ENCODE measurements at regions not wholly inside any gene's neighbourhood (a gene's known extent, or its start where the extent isn't known, plus 50 kb on each side); places are given as distances from the start of the nearest gene placed in this dataset.

- no peak for TF ChIP-seq CTCF (IDR thresholded peaks at IDR 0.05)
- TF ChIP-seq POLR2A (IDR thresholded peaks at IDR 0.05) = no peak
These were observed 372.9 kb upstream of the RBMY1B start for GRCh38 chrY:21138056-21138758.

GRCh38 chrY:21146331-21146730 is 364.8 kb upstream of the RBMY1B start:
- Histone ChIP-seq H3K27me3 (no peaks in the 10 kb centered on the region), H3K4me3 (no peak overlapping the region), H3K4me1 (no peaks in the 10 kb centered on the region), H3K27ac (no peak overlapping the region), H3K9me3 (no peaks in the 10 kb centered on the region), H3K36me3 (no peaks in the 10 kb centered on the region)
- TF ChIP-seq POLR2A (IDR thresholded peaks at IDR 0.05) (no peak), CTCF (IDR thresholded peaks at IDR 0.05) (no peak)
- no peak for DNase-seq

More at GRCh38 chrY:21138056-21138758, 372.9 kb upstream of the RBMY1B start:
- Histone ChIP-seq H3K9me3 (no peaks in the 10 kb centered on the region), H3K36me3 (no peaks in the 10 kb centered on the region), H3K27me3 (no peaks in the 10 kb centered on the region), H3K4me3 (no peak overlapping the region), H3K4me1 (no peaks in the 10 kb centered on the region), H3K27ac (no peak overlapping the region)
- DNase-seq = no peak

- H3K27me3 ChIP-seq = no peaks in the 10 kb centered on the region
- TF ChIP-seq POLR2A (IDR thresholded peaks at IDR 0.05) (no peak), CTCF (IDR thresholded peaks at IDR 0.05) (no peak)
These were observed 361.2 kb upstream of the RBMY1B start for GRCh38 chrY:21149971-21150370.

GRCh38 chrY:21169821-21170220 is 341.3 kb upstream of the RBMY1B start:
- DNase-seq = no peak
- Histone ChIP-seq H3K27me3 (no peaks in the 10 kb centered on the region), H3K4me3 (no peak overlapping the region), H3K36me3 (no peaks in the 10 kb centered on the region), H3K9me3 (no peaks in the 10 kb centered on the region), H3K27ac (no peak overlapping the region), H3K4me1 (peaks cover 0 to 4% (median 0%) of the 10 kb centered on the region in 4 donors)
- TF ChIP-seq CTCF (IDR thresholded peaks at IDR 0.05) = no peak
- no peak for TF ChIP-seq POLR2A (IDR thresholded peaks at IDR 0.05)

More at GRCh38 chrY:21149971-21150370, 361.2 kb upstream of the RBMY1B start:
- H3K36me3 ChIP-seq = no peaks in the 10 kb centered on the region
- H3K9me3 ChIP-seq = no peaks in the 10 kb centered on the region
- H3K27ac ChIP-seq = no peak overlapping the region
- no peak overlapping the region for H3K4me3 ChIP-seq
- no peaks in the 10 kb centered on the region for H3K4me1 ChIP-seq
- no peak for DNase-seq

GRCh38 chrY:21174697-21175463 is 336.3 kb upstream of the RBMY1B start:
- Histone ChIP-seq H3K27ac (no peak overlapping the region), H3K4me1 (peaks cover 0 to 8% (median 0%) of the 10 kb centered on the region in 4 donors), H3K36me3 (no peaks in the 10 kb centered on the region), H3K4me3 (no peak overlapping the region), H3K9me3 (no peaks in the 10 kb centered on the region), H3K27me3 (no peaks in the 10 kb centered on the region)
- TF ChIP-seq POLR2A (IDR thresholded peaks at IDR 0.05) (no peak), CTCF (IDR thresholded peaks at IDR 0.05) (no peak)
- no peak for DNase-seq

Measured in Peyer's patch (tissue), 4 donors.